ENCODE measurements at regions not wholly inside any gene's neighbourhood (a gene's known extent, or its start where the extent isn't known, plus 50 kb on each side); places are given as distances from the start of the nearest gene placed in this dataset.

GRCh38 chr7:46480619-46481018, 559.5 kb upstream of the IGFBP3 start:
- DNase-seq, result no peak

GRCh38 chr7:46479680-46480079, 558.6 kb upstream of the IGFBP3 start:
- DNase-seq, result no peak

GRCh38 chr7:46478046-46478445, 557.0 kb upstream of the IGFBP3 start:
- DNase-seq, result no peak

- DNase-seq, result no peak
These were observed 547.8 kb upstream of the IGFBP3 start for GRCh38 chr7:46468753-46469356.

GRCh38 chr7:46463170-46463569, 542.1 kb upstream of the IGFBP3 start:
- no peak for DNase-seq

- DNase-seq, result no peak
These were observed 540.3 kb upstream of the IGFBP3 start for GRCh38 chr7:46461334-46461777.

- DNase-seq, result no peak
These were observed 538.9 kb upstream of the IGFBP3 start for GRCh38 chr7:46459942-46460341.

- DNase-seq, result no peak
These were observed 533.7 kb upstream of the IGFBP3 start for GRCh38 chr7:46454816-46455215.

- no peak for DNase-seq
These were observed 531.6 kb upstream of the IGFBP3 start for GRCh38 chr7:46452561-46453135.

GRCh38 chr7:46451846-46452245, 530.8 kb upstream of the IGFBP3 start:
- DNase-seq, result no peak

- DNase-seq, result no peak
These were observed 529.8 kb upstream of the IGFBP3 start for GRCh38 chr7:46450886-46451285.

GRCh38 chr7:46450425-46450824, 529.4 kb upstream of the IGFBP3 start:
- DNase-seq, result no peak

- no peak for DNase-seq
These were observed 528.7 kb upstream of the IGFBP3 start for GRCh38 chr7:46449743-46450142.

GRCh38 chr7:46448478-46448877, 527.4 kb upstream of the IGFBP3 start:
- no peak for DNase-seq

GRCh38 chr7:46446151-46446550, 525.1 kb upstream of the IGFBP3 start:
- no peak for DNase-seq

- no peak for DNase-seq
These were observed 523.2 kb upstream of the IGFBP3 start for GRCh38 chr7:46444256-46444655.

- DNase-seq, result no peak
These were observed 519.1 kb upstream of the IGFBP3 start for GRCh38 chr7:46440186-46440585.

- DNase-seq, result no peak
These were observed 511.6 kb upstream of the IGFBP3 start for GRCh38 chr7:46432708-46433107.

GRCh38 chr7:46428295-46428694, 507.2 kb upstream of the IGFBP3 start:
- DNase-seq, result no peak

GRCh38 chr7:46424934-46425333, 503.9 kb upstream of the IGFBP3 start:
- no peak for DNase-seq

- no peak for DNase-seq
These were observed 500.6 kb upstream of the IGFBP3 start for GRCh38 chr7:46421441-46422230.

GRCh38 chr7:46414946-46415345, 493.9 kb upstream of the IGFBP3 start:
- DNase-seq, result no peak

GRCh38 chr7:46411236-46411635, 490.2 kb upstream of the IGFBP3 start:
- no peak for DNase-seq

GRCh38 chr7:46407125-46407524, 486.1 kb upstream of the IGFBP3 start:
- DNase-seq, result no peak

Data from DMS79 (cell line).